Esophagus muscularis mucosa (tissue), 4 donors: ENCODE measurements at regions not wholly inside any gene's neighbourhood (a gene's known extent, or its start where the extent isn't known, plus 50 kb on each side); places are given as distances from the start of the nearest gene placed in this dataset.

Source experiments
- CTCF ChIP-seq, 3 experiments: fragments of 200-600 bp in 2 of 3; fragments of 450-650 bp in 1 of 3; sonication (generic) in 2 of 3; IDR thresholded peaks; one replicate each; pipeline ENCODE4 v1.5.1; 2017 to 2019; ENCODE audit warnings: antibody characterized with exemption in 3 of 3, mild to moderate bottlenecking in 2 of 3, moderate library complexity in 1 of 3
- EP300 ChIP-seq: sonication (generic); formaldehyde crosslinking; IDR thresholded peaks from one replicate; pipeline ENCODE4 v1.6.1; 2017; ENCODE audit warnings: antibody characterized with exemption
- POLR2A ChIP-seq: fragments of 450-650 bp; IDR thresholded peaks from one replicate; pipeline ENCODE4 v1.6.1; 2017; ENCODE audit warnings: antibody characterized with exemption, moderate library complexity, mild to moderate bottlenecking, low read depth
- POLR2AphosphoS5 ChIP-seq, 2 donors: sonication (generic); formaldehyde crosslinking; IDR thresholded peaks; one replicate each; pipeline ENCODE4 v1.6.1; 2017; ENCODE audit warnings: antibody characterized with exemption in 2 of 2

- TF ChIP-seq CTCF (IDR thresholded peaks at IDR 0.05) (no peak), POLR2AphosphoS5 (IDR thresholded peaks at IDR 0.05) (no peak), EP300 (no peak), POLR2A (no peak)
These were observed 147.6 kb downstream of the ADCYAP1 start for GRCh38 chr18:1052301-1052700.
